ENCODE measurements at regions not wholly inside any gene's neighbourhood (a gene's known extent, or its start where the extent isn't known, plus 50 kb on each side); places are given as distances from the start of the nearest gene placed in this dataset.

GRCh38 chr7:7122701-7123281 lies 59.6 kb upstream of the C1GALT1 start:
- no peak for DNase-seq

- DNase-seq: no peak
Observed at GRCh38 chr7:7125963-7126362, 56.4 kb upstream of the C1GALT1 start.

DNA sequence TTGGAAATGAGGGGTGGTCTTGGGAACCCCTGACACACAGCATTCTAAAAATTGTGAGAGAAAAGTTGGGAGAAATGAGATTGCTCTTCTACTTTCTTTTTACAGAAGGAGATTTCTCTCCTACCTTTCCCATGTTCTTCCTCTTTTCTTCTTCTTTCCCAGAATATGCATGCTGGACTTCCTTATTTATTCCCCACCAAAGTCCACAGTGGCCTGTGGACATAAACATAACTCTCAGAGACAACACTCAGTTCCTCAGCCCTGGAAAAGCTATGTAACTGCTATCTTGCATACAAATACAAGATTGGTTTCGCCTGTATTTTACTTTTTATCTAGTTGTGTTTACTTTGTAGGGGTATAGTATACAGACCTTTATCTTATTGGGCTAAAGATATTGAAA lies 54.6 kb upstream of the C1GALT1 start:
- DNase-seq: no peak

DNA sequence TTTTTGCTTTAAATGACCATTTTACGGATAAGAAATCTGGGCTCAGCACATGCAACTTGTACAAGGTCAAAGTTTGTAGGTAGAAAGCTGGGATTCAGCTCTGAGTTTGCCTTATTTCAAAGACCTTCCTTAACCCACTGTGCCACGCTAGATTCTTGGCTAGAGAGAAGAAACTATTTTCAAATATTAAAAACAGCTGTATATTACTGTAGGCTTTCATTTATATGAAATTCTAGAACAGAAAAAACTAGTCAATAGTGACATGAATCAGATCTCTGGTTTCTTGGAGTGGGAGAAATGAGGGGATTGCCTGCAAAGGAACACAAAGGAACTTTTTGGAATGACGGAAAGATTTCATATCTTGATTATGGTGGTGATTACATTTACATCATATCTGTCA lies 53.0 kb upstream of the C1GALT1 start:
- no peak for DNase-seq

DNA sequence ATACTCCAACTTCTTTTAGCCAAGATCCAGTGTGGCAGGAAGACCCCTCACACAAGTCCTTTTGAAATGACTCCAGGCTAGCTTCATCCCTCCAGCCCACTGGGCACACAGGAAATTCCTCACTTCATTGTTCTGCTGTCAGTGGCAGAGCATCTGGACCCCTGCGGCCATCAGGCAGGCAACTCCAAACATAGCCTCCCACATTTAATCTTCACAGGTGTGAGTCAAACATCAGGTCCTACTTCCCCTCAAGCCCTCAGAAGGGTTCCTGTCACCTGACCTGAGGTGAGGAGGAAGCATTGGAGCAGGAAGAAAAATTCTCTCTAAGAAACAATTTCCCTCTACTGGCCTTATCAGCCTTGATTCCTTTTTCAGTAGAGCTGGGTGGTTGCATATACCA lies 51.1 kb upstream of the C1GALT1 start:
- DNase-seq: no peak
